Right lobe of liver (tissue), 4 donors: ENCODE measurements at regions not wholly inside any gene's neighbourhood (a gene's known extent, or its start where the extent isn't known, plus 50 kb on each side); places are given as distances from the start of the nearest gene placed in this dataset.

Experiments used
- POLR2A ChIP-seq: fragments of 450-650 bp; IDR thresholded peaks from one replicate; pipeline ENCODE4 v1.6.1; 2017; ENCODE audit warnings: antibody characterized with exemption, mild to moderate bottlenecking
- TF ChIP-seq, protein P1 (sequence below), 4 donors: fragments of 200-600 bp in 3 of 4; fragments of 450-650 bp in 1 of 4; IDR thresholded peaks; one replicate each; pipeline versions ENCODE4 v1.5.1 to v1.8.0; 2016 to 2022; ENCODE audit warnings: antibody characterized with exemption in 4 of 4, mild to moderate bottlenecking in 2 of 4
- donor health status: DM: no; HTN: no; CAD: no.
- donor health status: DM: no; HTN: no; CAD: no.
- donor health status: DM: no; HTN: yes; CAD: no.

DNA sequence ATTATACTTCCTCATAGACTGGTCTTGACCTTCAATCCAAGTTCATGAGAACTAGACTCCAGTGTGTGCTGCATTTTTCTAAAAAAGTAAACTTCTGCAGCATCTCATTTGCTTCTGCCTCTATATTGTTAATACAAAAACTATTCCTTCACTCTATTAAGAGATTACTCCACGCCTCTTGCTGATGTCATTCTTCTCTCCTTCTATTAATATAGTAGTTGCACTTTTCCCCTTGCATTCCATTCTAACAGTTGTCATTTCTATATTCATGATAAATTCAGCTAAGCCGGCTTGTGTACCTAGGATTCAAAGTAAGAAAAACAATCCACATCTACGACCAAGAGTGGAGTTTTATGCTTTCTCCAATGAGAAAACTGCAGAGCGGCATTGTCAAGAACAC is 480.4 kb upstream of the NOVA1 start:
- TF ChIP-seq, protein P1, sequence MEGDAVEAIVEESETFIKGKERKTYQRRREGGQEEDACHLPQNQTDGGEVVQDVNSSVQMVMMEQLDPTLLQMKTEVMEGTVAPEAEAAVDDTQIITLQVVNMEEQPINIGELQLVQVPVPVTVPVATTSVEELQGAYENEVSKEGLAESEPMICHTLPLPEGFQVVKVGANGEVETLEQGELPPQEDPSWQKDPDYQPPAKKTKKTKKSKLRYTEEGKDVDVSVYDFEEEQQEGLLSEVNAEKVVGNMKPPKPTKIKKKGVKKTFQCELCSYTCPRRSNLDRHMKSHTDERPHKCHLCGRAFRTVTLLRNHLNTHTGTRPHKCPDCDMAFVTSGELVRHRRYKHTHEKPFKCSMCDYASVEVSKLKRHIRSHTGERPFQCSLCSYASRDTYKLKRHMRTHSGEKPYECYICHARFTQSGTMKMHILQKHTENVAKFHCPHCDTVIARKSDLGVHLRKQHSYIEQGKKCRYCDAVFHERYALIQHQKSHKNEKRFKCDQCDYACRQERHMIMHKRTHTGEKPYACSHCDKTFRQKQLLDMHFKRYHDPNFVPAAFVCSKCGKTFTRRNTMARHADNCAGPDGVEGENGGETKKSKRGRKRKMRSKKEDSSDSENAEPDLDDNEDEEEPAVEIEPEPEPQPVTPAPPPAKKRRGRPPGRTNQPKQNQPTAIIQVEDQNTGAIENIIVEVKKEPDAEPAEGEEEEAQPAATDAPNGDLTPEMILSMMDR (IDR thresholded peaks at IDR 0.05) = no peak
- TF ChIP-seq POLR2A = no peak
